GM18867 (cell line): ENCODE measurements at regions not wholly inside any gene's neighbourhood (a gene's known extent, or its start where the extent isn't known, plus 50 kb on each side); places are given as distances from the start of the nearest gene placed in this dataset.

Experiments used
- ATAC-seq: cut with Tn5 transposase; IDR thresholded peaks from one replicate; pipeline ENCODE4 v1.9.1; 2021; ENCODE audit warnings: mild to moderate bottlenecking, moderate library complexity; ENCODE audit not compliant: unreplicated experiment

- ATAC-seq, result no peak
Observed at GRCh38 chr3:99240700-99241099, 339.2 kb upstream of the DCBLD2 start.

GRCh38 chr3:99236576-99236975 is 335.1 kb upstream of the DCBLD2 start:
- no peak for ATAC-seq

GRCh38 chr3:99232696-99233095 is 331.2 kb upstream of the DCBLD2 start:
- ATAC-seq, result no peak

- no peak for ATAC-seq
Observed at GRCh38 chr3:99218468-99218867, 317.0 kb upstream of the DCBLD2 start.

- ATAC-seq, result no peak
Observed at GRCh38 chr3:99212969-99213368, 311.5 kb upstream of the DCBLD2 start.

- ATAC-seq, result no peak
Observed at GRCh38 chr3:99211309-99211708, 309.8 kb upstream of the DCBLD2 start.

- no peak for ATAC-seq
Observed at GRCh38 chr3:99199021-99199420, 297.5 kb upstream of the DCBLD2 start.

- no peak for ATAC-seq
Observed at GRCh38 chr3:99191186-99191585, 289.7 kb upstream of the DCBLD2 start.

GRCh38 chr3:99188936-99189335 is 287.4 kb upstream of the DCBLD2 start:
- ATAC-seq, result no peak

- ATAC-seq, result no peak
Observed at GRCh38 chr3:99186016-99186415, 284.5 kb upstream of the DCBLD2 start.

- ATAC-seq, result no peak
Observed at GRCh38 chr3:99176169-99176964, 274.9 kb upstream of the DCBLD2 start.

- no peak for ATAC-seq
Observed at GRCh38 chr3:99175276-99175812, 273.8 kb upstream of the DCBLD2 start.

- peak; percentile 87 for ATAC-seq
Observed at GRCh38 chr3:99172736-99173657, 271.5 kb upstream of the DCBLD2 start.

- ATAC-seq, result no peak
Observed at GRCh38 chr3:99171800-99172199, 270.3 kb upstream of the DCBLD2 start.

- ATAC-seq, result no peak
Observed at GRCh38 chr3:99170867-99171517, 269.5 kb upstream of the DCBLD2 start.

- no peak for ATAC-seq
Observed at GRCh38 chr3:99167071-99167470, 265.6 kb upstream of the DCBLD2 start.

- ATAC-seq, result no peak
Observed at GRCh38 chr3:99163314-99163713, 261.8 kb upstream of the DCBLD2 start.

GRCh38 chr3:99159220-99159762 is 257.8 kb upstream of the DCBLD2 start:
- ATAC-seq, result no peak

- no peak for ATAC-seq
Observed at GRCh38 chr3:99145031-99145430, 243.5 kb upstream of the DCBLD2 start.

GRCh38 chr3:99143493-99143892 is 242.0 kb upstream of the DCBLD2 start:
- ATAC-seq, result no peak

- ATAC-seq, result no peak
Observed at GRCh38 chr3:99134986-99135385, 233.5 kb upstream of the DCBLD2 start.
